ENCODE measurements at regions not wholly inside any gene's neighbourhood (a gene's known extent, or its start where the extent isn't known, plus 50 kb on each side); places are given as distances from the start of the nearest gene placed in this dataset.

GRCh38 chr5:60007729-60008128, 114.2 kb upstream of the PDE4D start:
- no peak overlapping the region for H3K9ac ChIP-seq (ENCODE audit: insufficient read depth, low read depth, low read length)
- ChIA-PET CTCF (ENCODE audit: low intra/inter-chr PET ratio, low total read pairs) (no interaction called here), POLR2A (no interaction called here)
- no peaks in the 10 kb centered on the region for H4K20me1 ChIP-seq (ENCODE audit: insufficient read depth, low read length)
- BruUV-seq (replicated peaks), result no TSS peak
- H3K4me2 ChIP-seq (ENCODE audit: low read depth, low read length), result no peak overlapping the region
- no peak overlapping the region for H2AFZ ChIP-seq (ENCODE audit: low read length)
- in situ Hi-C loops (cut with HindIII; ENCODE audit: extremely low pct_ligation_motif_present, low pct_unique_long_range_greater_than_20kb) (no loop called here), intact Hi-C loops (cut with micrococcal nuclease; ENCODE audit: unreplicated experiment) (no loop called here)
- TF ChIP-seq ZFP1 (CRISPR knock-in tag; IDR thresholded peaks at IDR 0.05) (no peak), ATM (IDR thresholded peaks at IDR 0.05; ENCODE audit: borderline replicate concordance) (no peak), ZNF124 (CRISPR knock-in tag; IDR thresholded peaks at IDR 0.05) (no peak), ZNF547 (CRISPR knock-in tag; IDR thresholded peaks at IDR 0.05) (no peak), PITX1 (CRISPR knock-in tag; IDR thresholded peaks at IDR 0.05) (no peak), ZSCAN12 (CRISPR knock-in tag; IDR thresholded peaks at IDR 0.05) (no peak), RORA (CRISPR knock-in tag; IDR thresholded peaks at IDR 0.05) (no peak)
- no peak for FAIRE-seq
- no peak for ATAC-seq
- H3K27ac ChIP-seq (ENCODE audit: extremely low read length, insufficient read depth, low read length), result no peak overlapping the region
- no CpG with 5 or more reads among the region's 2 CpGs for WGBS (ENCODE audit: low lambda C conversion rate)
- H3K36me3 ChIP-seq (replicated peaks in 1 of 2; ENCODE audit: control insufficient read depth in 1 of 2, insufficient read depth in 2 of 2, low read length in 2 of 2), result no peaks in the 10 kb centered on the region
- H3K4me3 ChIP-seq (replicated peaks in 1 of 3; ENCODE audit: insufficient read depth in 1 of 3, low read depth in 2 of 3, low read length in 3 of 3), result no peak overlapping the region
- H3K27me3 ChIP-seq (ENCODE audit: control insufficient read depth in 1 of 2, insufficient read depth in 2 of 2, low read length in 2 of 2), result no peaks in the 10 kb centered on the region
- no peaks in the 10 kb centered on the region for H3K9me3 ChIP-seq (ENCODE audit: low read length)
- DNase-seq (ENCODE audit: low spot score), result no peak
- no peaks in the 10 kb centered on the region for H3K79me2 ChIP-seq (ENCODE audit: insufficient read depth, low read length)
- H3K4me1 ChIP-seq (ENCODE audit: insufficient read depth, low read length), result no peaks in the 10 kb centered on the region

- POLR2A ChIA-PET, result no interaction called here
Measured at GRCh38 chr5:59999056-59999455, 105.5 kb upstream of the PDE4D start.

More at GRCh38 chr5:59999056-59999455, 105.5 kb upstream of the PDE4D start:
- Histone ChIP-seq H3K27ac (ENCODE audit: extremely low read length, insufficient read depth, low read length) (no peak overlapping the region), H2AFZ (ENCODE audit: low read length) (no peak overlapping the region), H3K4me3 (replicated peaks in 1 of 3; ENCODE audit: insufficient read depth in 1 of 3, low read depth in 2 of 3, low read length in 3 of 3) (no peak overlapping the region), H3K36me3 (replicated peaks in 1 of 2; ENCODE audit: control insufficient read depth in 1 of 2, insufficient read depth in 2 of 2, low read length in 2 of 2) (no peaks in the 10 kb centered on the region), H3K9me3 (ENCODE audit: low read length) (no peaks in the 10 kb centered on the region), H3K27me3 (ENCODE audit: control insufficient read depth in 1 of 2, insufficient read depth in 2 of 2, low read length in 2 of 2) (no peaks in the 10 kb centered on the region), H3K4me1 (ENCODE audit: insufficient read depth, low read length) (no peaks in the 10 kb centered on the region), H3K4me2 (ENCODE audit: low read depth, low read length) (no peak overlapping the region), H3K79me2 (ENCODE audit: insufficient read depth, low read length) (no peaks in the 10 kb centered on the region), H4K20me1 (ENCODE audit: insufficient read depth, low read length) (no peaks in the 10 kb centered on the region), H3K9ac (ENCODE audit: insufficient read depth, low read depth, low read length) (no peak overlapping the region)
- ATAC-seq, result no peak
- DNase-seq (ENCODE audit: low spot score), result no peak
- no TSS peak for BruUV-seq (replicated peaks)
- TF ChIP-seq ZNF468 (CRISPR knock-in tag; IDR thresholded peaks at IDR 0.05) (no peak), ZNF792 (CRISPR knock-in tag; IDR thresholded peaks at IDR 0.05) (no peak), RELA (CRISPR knock-in tag; IDR thresholded peaks at IDR 0.05) (no peak), ZSCAN29 (CRISPR knock-in tag; conservative IDR thresholded peaks at IDR 0.05) (no peak), DMTF1 (CRISPR knock-in tag; IDR thresholded peaks at IDR 0.05) (no peak), MLLT10 (CRISPR knock-in tag; IDR thresholded peaks at IDR 0.05) (no peak), TOE1 (CRISPR knock-in tag; IDR thresholded peaks at IDR 0.05) (no peak), GABPB1 (CRISPR knock-in tag; IDR thresholded peaks at IDR 0.05) (no peak), FOXO1 (CRISPR knock-in tag; IDR thresholded peaks at IDR 0.05) (no peak), ZNF709 (CRISPR knock-in tag; IDR thresholded peaks at IDR 0.05) (no peak), ZNF33B (CRISPR knock-in tag; IDR thresholded peaks at IDR 0.05) (no peak)
- CTCF ChIA-PET (ENCODE audit: low intra/inter-chr PET ratio, low total read pairs), result no interaction called here
- FAIRE-seq, result no peak
- intact Hi-C loops (cut with micrococcal nuclease; ENCODE audit: unreplicated experiment), result no loop called here
- in situ Hi-C loops (cut with HindIII; ENCODE audit: extremely low pct_ligation_motif_present, low pct_unique_long_range_greater_than_20kb), result no loop called here
- WGBS (ENCODE audit: low lambda C conversion rate), result no CpG with 5 or more reads among the region's 2 CpGs
